NCI-H1417 treated with DMSO at 0.1 percent for 48 hours (cell line): ENCODE measurements at regions not wholly inside any gene's neighbourhood (a gene's known extent, or its start where the extent isn't known, plus 50 kb on each side); places are given as distances from the start of the nearest gene placed in this dataset.
"Not testable (repeated sequence)": the region's sequence is repeated elsewhere in the genome, so short reads cannot be mapped to it uniquely, and the experiment has no call there.

Experiments
- DNase-seq: peaks from one replicate; lab custom pipeline; 2025; lab: John Stamatoyannopoulos, UW

GRCh38 chr18:10085416-10085815 is 171.6 kb downstream of the VAPA start:
- no peak for DNase-seq

GRCh38 chr18:10085876-10086275 is 172.1 kb downstream of the VAPA start:
- no peak for DNase-seq

GRCh38 chr18:10086458-10087210 is 172.8 kb downstream of the VAPA start:
- no peak for DNase-seq

- DNase-seq, result no peak
Measured at GRCh38 chr18:10088734-10089133, 174.9 kb downstream of the VAPA start.

- peak; percentile 87 for DNase-seq
Measured at GRCh38 chr18:10089881-10090280, 176.1 kb downstream of the VAPA start.

GRCh38 chr18:10090668-10091067 is 176.9 kb downstream of the VAPA start:
- DNase-seq, result no peak

GRCh38 chr18:10093445-10093844 is 179.6 kb downstream of the VAPA start:
- DNase-seq, result no peak

GRCh38 chr18:10094154-10094553 is 180.3 kb downstream of the VAPA start:
- no peak for DNase-seq

- no peak for DNase-seq
Measured at GRCh38 chr18:10094655-10095054, 180.8 kb downstream of the VAPA start.

GRCh38 chr18:10095356-10095755 is 181.5 kb downstream of the VAPA start:
- DNase-seq, result no peak

GRCh38 chr18:10099539-10100140 is 185.8 kb downstream of the VAPA start:
- no peak for DNase-seq

GRCh38 chr18:10100196-10100595 is 186.4 kb downstream of the VAPA start:
- no peak for DNase-seq

GRCh38 chr18:10100941-10101701 is 187.3 kb downstream of the VAPA start:
- DNase-seq, result no peak

GRCh38 chr18:10101729-10102128 is 187.9 kb downstream of the VAPA start:
- no peak for DNase-seq

GRCh38 chr18:10105118-10105517 is 191.3 kb downstream of the VAPA start:
- not testable (repeated sequence) for DNase-seq

- no peak for DNase-seq
Measured at GRCh38 chr18:10111191-10111590, 197.4 kb downstream of the VAPA start.

GRCh38 chr18:10111944-10112343 is 198.1 kb downstream of the VAPA start:
- no peak for DNase-seq

- DNase-seq, result no peak
Measured at GRCh38 chr18:10113121-10114022, 199.6 kb downstream of the VAPA start.

GRCh38 chr18:10114717-10115463 is 201.1 kb downstream of the VAPA start:
- DNase-seq, result peak; percentile 8

GRCh38 chr18:10116574-10116973 is 202.8 kb downstream of the VAPA start:
- no peak for DNase-seq

- DNase-seq, result no peak
Measured at GRCh38 chr18:10119528-10119927, 205.7 kb downstream of the VAPA start.
